H1 (cell line): ENCODE measurements at regions not wholly inside any gene's neighbourhood (a gene's known extent, or its start where the extent isn't known, plus 50 kb on each side); places are given as distances from the start of the nearest gene placed in this dataset.

Experiments used
- ATF3 ChIP-seq: IDR thresholded peaks from 2 replicates; pipeline ENCODE4 v1.6.1; 2011; ENCODE audit warnings: low read depth, mild to moderate bottlenecking, low read length; ENCODE audit not compliant: insufficient read depth
- CHD2 ChIP-seq: IDR thresholded peaks from 2 replicates; pipeline ENCODE4 v1.6.1; 2012; ENCODE audit warnings: low read length, improper control_type of control experiment
- EP300 ChIP-seq, 2 experiments: IDR thresholded peaks; 1 replicate in 1 of 2; 2 replicates in 1 of 2; pipeline ENCODE4 v1.6.1; 2011 to 2012; ENCODE audit warnings: low read depth in 2 of 2, low read length in 2 of 2, mild to moderate bottlenecking in 2 of 2, borderline replicate concordance in 1 of 2, inconsistent platforms in 1 of 2, moderate library complexity in 1 of 2
- POLR2A ChIP-seq, 2 experiments: IDR thresholded peaks; 1 replicate in 1 of 2; 2 replicates in 1 of 2; pipeline ENCODE4 v1.6.1; 2011; ENCODE audit warnings: low read depth in 2 of 2, low read length in 2 of 2, mild to moderate bottlenecking in 2 of 2; ENCODE audit errors: control extremely low read depth in 1 of 2
- POLR2AphosphoS5 ChIP-seq: IDR thresholded peaks from 2 replicates; pipeline ENCODE4 v1.6.1; 2011; ENCODE audit warnings: low read depth, low read length
- RAD21 ChIP-seq, 2 experiments: IDR thresholded peaks in 1 of 2; conservative IDR thresholded peaks in 1 of 2; 2 replicates each; pipeline ENCODE4 v1.6.1; 2011; ENCODE audit warnings: low read depth in 2 of 2, low read length in 2 of 2, improper control_type of control experiment in 1 of 2, inconsistent platforms in 1 of 2, mild to moderate bottlenecking in 1 of 2, moderate library complexity in 1 of 2
- TF ChIP-seq, protein P1 (sequence below): IDR thresholded peaks from 2 replicates; pipeline ENCODE4 v1.6.1; 2012; ENCODE audit warnings: inconsistent platforms
- TF ChIP-seq, protein P2 (sequence below), 3 experiments: IDR thresholded peaks; 1 replicate in 2 of 3; 2 replicates in 1 of 3; pipeline versions ENCODE4 v1.5.1 to v1.6.1; 2011; ENCODE audit warnings: low read length in 3 of 3, mild to moderate bottlenecking in 3 of 3, inconsistent platforms in 2 of 3, low read depth in 1 of 3, moderate library complexity in 1 of 3; ENCODE audit not compliant: insufficient read depth in 1 of 3; ENCODE audit errors: control extremely low read depth in 1 of 3

DNA sequence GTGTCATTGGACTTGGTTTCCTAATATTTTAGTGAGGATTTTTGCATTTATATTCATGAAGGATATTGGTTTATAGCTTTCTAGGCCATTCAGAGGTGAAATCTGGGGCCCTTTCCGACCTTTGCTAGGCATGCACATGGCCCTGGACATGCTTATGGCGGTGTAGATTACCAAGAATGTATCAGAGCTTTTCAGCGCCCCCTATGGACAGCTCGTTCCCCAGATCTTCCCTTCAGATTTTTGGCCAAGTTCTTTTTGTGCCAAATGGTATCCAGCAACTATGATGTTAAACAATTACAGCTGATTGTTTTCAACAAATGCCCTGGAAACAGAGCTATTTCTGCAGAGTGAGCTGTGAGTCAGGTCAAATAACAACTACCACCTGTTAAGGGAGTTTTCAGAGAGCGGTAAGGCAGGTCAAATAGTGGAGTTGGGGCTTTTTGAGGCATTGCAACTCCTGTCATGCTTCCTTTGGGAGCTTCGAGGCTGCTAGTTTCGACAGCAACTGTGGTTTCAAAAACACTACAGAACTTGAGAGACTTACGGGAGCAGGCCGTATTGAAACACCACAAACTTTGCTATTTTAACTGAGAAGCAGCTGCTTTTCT is 188.3 kb downstream of the ZNF516 start:
- TF ChIP-seq CHD2 (no peak), POLR2AphosphoS5 (no peak), EP300 (IDR thresholded peaks at IDR 0.05; ENCODE audit: borderline replicate concordance in 1 of 2, low read depth in 2 of 2, low read length in 2 of 2) (no peak), POLR2A (IDR thresholded peaks at IDR 0.05; ENCODE audit: control extremely low read depth in 1 of 2, low read depth in 2 of 2, low read length in 2 of 2) (no peak), ATF3 (no peak), RAD21 (IDR thresholded peaks at IDR 0.05 in 1 of 2, conservative IDR thresholded peaks at IDR 0.05 in 1 of 2; ENCODE audit: low read depth in 2 of 2, low read length in 2 of 2) (peak; percentile 35 to 45)
- TF ChIP-seq, protein P1, sequence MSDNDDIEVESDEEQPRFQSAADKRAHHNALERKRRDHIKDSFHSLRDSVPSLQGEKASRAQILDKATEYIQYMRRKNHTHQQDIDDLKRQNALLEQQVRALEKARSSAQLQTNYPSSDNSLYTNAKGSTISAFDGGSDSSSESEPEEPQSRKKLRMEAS = no peak
- TF ChIP-seq, protein P2, sequence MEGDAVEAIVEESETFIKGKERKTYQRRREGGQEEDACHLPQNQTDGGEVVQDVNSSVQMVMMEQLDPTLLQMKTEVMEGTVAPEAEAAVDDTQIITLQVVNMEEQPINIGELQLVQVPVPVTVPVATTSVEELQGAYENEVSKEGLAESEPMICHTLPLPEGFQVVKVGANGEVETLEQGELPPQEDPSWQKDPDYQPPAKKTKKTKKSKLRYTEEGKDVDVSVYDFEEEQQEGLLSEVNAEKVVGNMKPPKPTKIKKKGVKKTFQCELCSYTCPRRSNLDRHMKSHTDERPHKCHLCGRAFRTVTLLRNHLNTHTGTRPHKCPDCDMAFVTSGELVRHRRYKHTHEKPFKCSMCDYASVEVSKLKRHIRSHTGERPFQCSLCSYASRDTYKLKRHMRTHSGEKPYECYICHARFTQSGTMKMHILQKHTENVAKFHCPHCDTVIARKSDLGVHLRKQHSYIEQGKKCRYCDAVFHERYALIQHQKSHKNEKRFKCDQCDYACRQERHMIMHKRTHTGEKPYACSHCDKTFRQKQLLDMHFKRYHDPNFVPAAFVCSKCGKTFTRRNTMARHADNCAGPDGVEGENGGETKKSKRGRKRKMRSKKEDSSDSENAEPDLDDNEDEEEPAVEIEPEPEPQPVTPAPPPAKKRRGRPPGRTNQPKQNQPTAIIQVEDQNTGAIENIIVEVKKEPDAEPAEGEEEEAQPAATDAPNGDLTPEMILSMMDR (IDR thresholded peaks at IDR 0.05; ENCODE audit: control extremely low read depth in 1 of 3, insufficient read depth in 1 of 3, low read depth in 1 of 3, low read length in 3 of 3) = peak; percentile 9 to 62 (median 38); a peak in 3 of 4 replicates
